GM12873 (cell line): ENCODE measurements at regions not wholly inside any gene's neighbourhood (a gene's known extent, or its start where the extent isn't known, plus 50 kb on each side); places are given as distances from the start of the nearest gene placed in this dataset.

Experiments
- TF ChIP-seq, protein P1 (sequence below): IDR thresholded peaks from 2 replicates; pipeline ENCODE4 v1.5.1; 2012; ENCODE audit warnings: low read depth, mild to moderate bottlenecking, moderate library complexity, low read length, control low read depth; ENCODE audit not compliant: insufficient read depth; ENCODE audit errors: missing control alignments

- TF ChIP-seq, protein P1, sequence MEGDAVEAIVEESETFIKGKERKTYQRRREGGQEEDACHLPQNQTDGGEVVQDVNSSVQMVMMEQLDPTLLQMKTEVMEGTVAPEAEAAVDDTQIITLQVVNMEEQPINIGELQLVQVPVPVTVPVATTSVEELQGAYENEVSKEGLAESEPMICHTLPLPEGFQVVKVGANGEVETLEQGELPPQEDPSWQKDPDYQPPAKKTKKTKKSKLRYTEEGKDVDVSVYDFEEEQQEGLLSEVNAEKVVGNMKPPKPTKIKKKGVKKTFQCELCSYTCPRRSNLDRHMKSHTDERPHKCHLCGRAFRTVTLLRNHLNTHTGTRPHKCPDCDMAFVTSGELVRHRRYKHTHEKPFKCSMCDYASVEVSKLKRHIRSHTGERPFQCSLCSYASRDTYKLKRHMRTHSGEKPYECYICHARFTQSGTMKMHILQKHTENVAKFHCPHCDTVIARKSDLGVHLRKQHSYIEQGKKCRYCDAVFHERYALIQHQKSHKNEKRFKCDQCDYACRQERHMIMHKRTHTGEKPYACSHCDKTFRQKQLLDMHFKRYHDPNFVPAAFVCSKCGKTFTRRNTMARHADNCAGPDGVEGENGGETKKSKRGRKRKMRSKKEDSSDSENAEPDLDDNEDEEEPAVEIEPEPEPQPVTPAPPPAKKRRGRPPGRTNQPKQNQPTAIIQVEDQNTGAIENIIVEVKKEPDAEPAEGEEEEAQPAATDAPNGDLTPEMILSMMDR, result no peak
These were observed 63.2 kb upstream of the TCF4 start for GRCh38 chr18:55651236-55651635.

- TF ChIP-seq, protein P1, result no peak
These were observed 62.4 kb upstream of the TCF4 start for GRCh38 chr18:55650363-55650870.

DNA sequence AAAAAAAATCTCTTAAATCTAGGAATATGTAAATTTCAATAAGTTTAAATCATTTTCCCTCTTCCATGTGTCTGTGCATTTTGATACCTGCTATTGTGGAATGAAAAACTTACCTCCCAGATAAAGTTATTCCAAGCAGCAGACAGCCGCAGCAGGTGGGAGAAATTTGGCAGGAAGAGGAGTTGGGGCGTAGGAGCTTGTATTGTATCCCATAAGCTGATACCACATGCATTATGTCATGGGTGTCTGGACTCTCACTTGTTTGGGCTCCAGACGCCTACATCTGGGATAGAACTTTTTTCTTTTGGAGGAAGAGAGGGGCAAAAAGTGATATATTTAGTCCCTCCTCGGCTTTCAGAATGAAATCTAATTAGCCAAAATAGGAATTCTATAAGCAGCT is 59.3 kb upstream of the TCF4 start:
- TF ChIP-seq, protein P1, result no peak

GRCh38 chr18:55642191-55642590 is 54.2 kb upstream of the TCF4 start:
- TF ChIP-seq, protein P1, result no peak

DNA sequence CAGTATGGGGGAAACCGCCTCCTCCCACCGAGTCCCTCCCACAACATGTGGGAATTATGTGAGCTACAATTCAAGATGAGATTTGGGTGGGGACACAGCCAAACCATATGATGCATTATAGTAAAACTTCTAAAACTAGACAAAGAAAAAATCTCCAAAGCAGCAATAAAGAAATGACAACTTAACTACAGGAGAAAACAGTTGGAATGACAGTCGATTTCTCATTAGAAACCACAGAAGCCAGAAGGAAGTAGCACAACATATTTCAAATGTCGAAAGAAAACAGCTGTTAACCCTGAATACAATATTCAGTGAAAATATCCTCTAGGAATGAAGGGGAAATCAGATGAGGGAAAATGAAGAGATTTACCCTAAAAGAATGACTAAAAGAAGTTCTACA is 53.5 kb upstream of the TCF4 start:
- TF ChIP-seq, protein P1, result no peak
